Neural progenitor cell (in vitro differentiated cells): ENCODE measurements at regions not wholly inside any gene's neighbourhood (a gene's known extent, or its start where the extent isn't known, plus 50 kb on each side); places are given as distances from the start of the nearest gene placed in this dataset.

Source experiments
- CTCF ChIP-seq: fragments of 200-600 bp; sonication (generic); IDR thresholded peaks from 2 replicates; pipeline ENCODE4 v1.5.1; 2017; ENCODE audit warnings: antibody characterized with exemption, mild to moderate bottlenecking
- EZH2 ChIP-seq: fragments of 200-600 bp; sonication (generic); IDR thresholded peaks from 2 replicates; pipeline ENCODE4 v1.6.1; 2017; ENCODE audit warnings: antibody characterized with exemption, mild to moderate bottlenecking, moderate library complexity
- EZH2phosphoT487 ChIP-seq: fragments of 200-600 bp; sonication (generic); IDR thresholded peaks from 2 replicates; pipeline ENCODE4 v1.6.1; 2017; ENCODE audit warnings: antibody characterized with exemption

DNA sequence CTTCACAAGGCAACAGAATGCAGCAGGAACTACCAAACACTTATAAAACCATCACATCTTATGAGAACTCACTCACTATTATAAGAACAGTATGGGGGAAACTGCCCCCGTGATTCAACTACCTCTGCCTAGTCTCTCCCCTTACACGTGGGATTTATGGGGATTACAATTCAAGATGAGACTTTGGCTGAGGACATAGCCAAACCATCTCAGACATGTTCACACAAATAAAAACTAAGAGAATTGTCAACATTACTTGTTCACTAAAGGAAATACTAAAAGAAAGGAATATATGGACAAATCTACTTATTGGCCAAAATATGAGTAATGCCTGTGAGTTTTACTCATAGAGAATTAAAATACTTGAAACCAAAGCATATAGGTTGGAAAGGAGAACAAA, 505.1 kb downstream of the IGSF11 start:
- TF ChIP-seq CTCF (no peak), EZH2 (no peak), EZH2phosphoT487 (no peak)
